Nephron progenitor cell (in vitro differentiated cells): ENCODE measurements at regions not wholly inside any gene's neighbourhood (a gene's known extent, or its start where the extent isn't known, plus 50 kb on each side); places are given as distances from the start of the nearest gene placed in this dataset.

Experiments used
- DNase-seq: peaks from one replicate; pipeline ENCODE4 v3.0.0; 2021
- H3K27ac Mint-ChIP-seq: 2 replicates; pipeline ENCODE4 v1.8.0; 2021; ENCODE audit warnings: mild to moderate bottlenecking, moderate library complexity, mixed read lengths
- H3K27me3 Mint-ChIP-seq: 2 replicates; pipeline ENCODE4 v1.8.0; 2021; ENCODE audit warnings: mild to moderate bottlenecking, low read depth, mixed read lengths; ENCODE audit not compliant: poor library complexity
- H3K36me3 Mint-ChIP-seq: 2 replicates; pipeline ENCODE4 v1.8.0; 2021; ENCODE audit warnings: low read depth, mixed read lengths
- H3K4me1 Mint-ChIP-seq: 2 replicates; pipeline ENCODE4 v1.8.0; 2021; ENCODE audit warnings: mixed read lengths
- H3K4me3 Mint-ChIP-seq: 2 replicates; pipeline ENCODE4 v1.8.0; 2021; ENCODE audit warnings: mild to moderate bottlenecking, moderate library complexity, mixed read lengths
- H3K9me3 Mint-ChIP-seq: 2 replicates; pipeline ENCODE4 v1.8.0; 2021; ENCODE audit warnings: mild to moderate bottlenecking, moderate library complexity, mixed read lengths
- CTCF ChIP-seq: fragments of 200-600 bp; sonication (generic); IDR thresholded peaks from 2 replicates; pipeline ENCODE4 v1.5.0; 2021; ENCODE audit warnings: antibody characterized with exemption

GRCh38 chr1:30509670-30510069, 213.7 kb downstream of the MATN1 start:
- H3K4me1 Mint-ChIP-seq: peaks cover 43% of the 10 kb centered on the region
- H3K9me3 Mint-ChIP-seq: peaks cover 4% of the 10 kb centered on the region
- H3K36me3 Mint-ChIP-seq: no peaks in the 10 kb centered on the region
- peaks cover 10% of the 10 kb centered on the region for H3K27me3 Mint-ChIP-seq
- H3K4me3 Mint-ChIP-seq: no peak overlapping the region
- no peak for TF ChIP-seq CTCF
- no peak for DNase-seq
- H3K27ac Mint-ChIP-seq: no peak overlapping the region

GRCh38 chr1:30508611-30509010, 214.8 kb downstream of the MATN1 start:
- Mint-ChIP-seq H3K27me3 (peaks cover 7% of the 10 kb centered on the region), H3K4me1 (peaks cover 32% of the 10 kb centered on the region), H3K9me3 (peaks cover 4% of the 10 kb centered on the region), H3K36me3 (no peaks in the 10 kb centered on the region), H3K27ac (no peak overlapping the region), H3K4me3 (no peak overlapping the region)
- DNase-seq: no peak
- no peak for TF ChIP-seq CTCF

GRCh38 chr1:30508175-30508448, 215.3 kb downstream of the MATN1 start:
- no peak overlapping the region for H3K27ac Mint-ChIP-seq
- peaks cover 30% of the 10 kb centered on the region for H3K4me1 Mint-ChIP-seq
- H3K9me3 Mint-ChIP-seq: peaks cover 4% of the 10 kb centered on the region
- H3K4me3 Mint-ChIP-seq: no peak overlapping the region
- DNase-seq: no peak
- H3K36me3 Mint-ChIP-seq: no peaks in the 10 kb centered on the region
- no peak for TF ChIP-seq CTCF
- peaks cover 6% of the 10 kb centered on the region for H3K27me3 Mint-ChIP-seq

- Mint-ChIP-seq H3K4me3 (no peak overlapping the region), H3K9me3 (peaks cover 4% of the 10 kb centered on the region), H3K27me3 (peaks cover 7% of the 10 kb centered on the region), H3K27ac (no peak overlapping the region), H3K36me3 (no peaks in the 10 kb centered on the region), H3K4me1 (peaks cover 28% of the 10 kb centered on the region)
- TF ChIP-seq CTCF: no peak
- no peak for DNase-seq
Measured at GRCh38 chr1:30507401-30508174, 215.8 kb downstream of the MATN1 start.

- no peak for DNase-seq
- no peak for TF ChIP-seq CTCF
- no peak overlapping the region for H3K4me3 Mint-ChIP-seq
Measured at GRCh38 chr1:30507016-30507312, 216.4 kb downstream of the MATN1 start.

GRCh38 chr1:30506291-30507015, 216.9 kb downstream of the MATN1 start:
- Mint-ChIP-seq H3K4me1 (peaks cover 22% of the 10 kb centered on the region), H3K36me3 (no peaks in the 10 kb centered on the region), H3K4me3 (no peak overlapping the region), H3K27me3 (peaks cover 16% of the 10 kb centered on the region), H3K9me3 (peaks cover 7% of the 10 kb centered on the region), H3K27ac (no peak overlapping the region)
- no peak for DNase-seq
- TF ChIP-seq CTCF: no peak

More at GRCh38 chr1:30507016-30507312, 216.4 kb downstream of the MATN1 start:
- no peak overlapping the region for H3K27ac Mint-ChIP-seq
- peaks cover 4% of the 10 kb centered on the region for H3K9me3 Mint-ChIP-seq
- no peaks in the 10 kb centered on the region for H3K36me3 Mint-ChIP-seq
- H3K4me1 Mint-ChIP-seq: peaks cover 22% of the 10 kb centered on the region
- peaks cover 13% of the 10 kb centered on the region for H3K27me3 Mint-ChIP-seq
